HEK293T (cell line): ENCODE measurements at regions not wholly inside any gene's neighbourhood (a gene's known extent, or its start where the extent isn't known, plus 50 kb on each side); places are given as distances from the start of the nearest gene placed in this dataset.

ENCODE experiments used
- CTCF ChIA-PET: fragments of 350-600 bp; formaldehyde crosslinking; extraction: SDS; loops from one replicate; lab custom pipeline; 2021; ENCODE audit warnings: antibody characterized with exemption, inconsistent platforms; lab: Yijun Ruan, JAX
- POLR2A ChIA-PET: fragments of 350-600 bp; formaldehyde crosslinking; extraction: SDS; loops from one replicate; lab custom pipeline; 2020; ENCODE audit warnings: antibody characterized with exemption, inconsistent platforms; lab: Yijun Ruan, JAX
- DNase-seq: peaks from one replicate; pipeline ENCODE4 v3.0.0; 2012; ENCODE audit warnings: mixed read lengths; ENCODE audit errors: extremely low spot score
- ARNT ChIP-seq: fragments of 450-650 bp; IDR thresholded peaks from 2 replicates; pipeline ENCODE4 v1.6.1; 2017; ENCODE audit warnings: mild to moderate bottlenecking
- BHLHE40 ChIP-seq: fragments of 450-650 bp; IDR thresholded peaks from 2 replicates; pipeline ENCODE4 v1.6.1; 2016; ENCODE audit warnings: mild to moderate bottlenecking, moderate library complexity, borderline replicate concordance
- CTBP1 ChIP-seq: fragments of 450-650 bp; IDR thresholded peaks from 2 replicates; pipeline ENCODE4 v1.6.1; 2016; ENCODE audit warnings: borderline replicate concordance
- ELF4 ChIP-seq: fragments of 450-650 bp; IDR thresholded peaks from 2 replicates; pipeline ENCODE4 v1.6.1; 2017; ENCODE audit warnings: antibody characterized with exemption
- FOXA1 ChIP-seq: fragments of 450-650 bp; IDR thresholded peaks from 2 replicates; pipeline ENCODE4 v1.6.1; 2016; ENCODE audit warnings: mild to moderate bottlenecking
- FOXK2 ChIP-seq: fragments of 450-650 bp; IDR thresholded peaks from 2 replicates; pipeline ENCODE4 v1.6.1; 2016; ENCODE audit warnings: mild to moderate bottlenecking
- FOXM1 ChIP-seq: fragments of 450-650 bp; IDR thresholded peaks from 2 replicates; pipeline ENCODE4 v1.6.1; 2017; ENCODE audit warnings: mild to moderate bottlenecking, borderline replicate concordance
- HDGF ChIP-seq: fragments of 450-650 bp; IDR thresholded peaks from 2 replicates; pipeline ENCODE4 v1.6.1; 2017; ENCODE audit warnings: antibody characterized with exemption, borderline replicate concordance
- L3MBTL2 ChIP-seq: fragments of 450-650 bp; conservative IDR thresholded peaks from 2 replicates; pipeline ENCODE4 v1.6.1; 2016; ENCODE audit warnings: mild to moderate bottlenecking
- LEF1 ChIP-seq: fragments of 450-650 bp; IDR thresholded peaks from 2 replicates; pipeline ENCODE4 v1.6.1; 2017; ENCODE audit warnings: mild to moderate bottlenecking, borderline replicate concordance
- NFRKB ChIP-seq: fragments of 450-650 bp; IDR thresholded peaks from 2 replicates; pipeline ENCODE4 v1.6.1; 2016; ENCODE audit warnings: mild to moderate bottlenecking, moderate library complexity
- PKNOX1 ChIP-seq: fragments of 450-650 bp; IDR thresholded peaks from 2 replicates; pipeline ENCODE4 v1.6.1; 2016
- SP1 ChIP-seq: fragments of 450-650 bp; IDR thresholded peaks from 2 replicates; pipeline ENCODE4 v1.6.1; 2017
- SUZ12 ChIP-seq: fragments of 450-650 bp; IDR thresholded peaks from 2 replicates; pipeline ENCODE4 v1.6.1; 2016; ENCODE audit warnings: mild to moderate bottlenecking
- TARDBP ChIP-seq: fragments of 450-650 bp; IDR thresholded peaks from 2 replicates; pipeline ENCODE4 v1.6.1; 2016
- ZNF384 ChIP-seq: fragments of 450-650 bp; IDR thresholded peaks from 2 replicates; pipeline ENCODE4 v1.6.1; 2016

DNA sequence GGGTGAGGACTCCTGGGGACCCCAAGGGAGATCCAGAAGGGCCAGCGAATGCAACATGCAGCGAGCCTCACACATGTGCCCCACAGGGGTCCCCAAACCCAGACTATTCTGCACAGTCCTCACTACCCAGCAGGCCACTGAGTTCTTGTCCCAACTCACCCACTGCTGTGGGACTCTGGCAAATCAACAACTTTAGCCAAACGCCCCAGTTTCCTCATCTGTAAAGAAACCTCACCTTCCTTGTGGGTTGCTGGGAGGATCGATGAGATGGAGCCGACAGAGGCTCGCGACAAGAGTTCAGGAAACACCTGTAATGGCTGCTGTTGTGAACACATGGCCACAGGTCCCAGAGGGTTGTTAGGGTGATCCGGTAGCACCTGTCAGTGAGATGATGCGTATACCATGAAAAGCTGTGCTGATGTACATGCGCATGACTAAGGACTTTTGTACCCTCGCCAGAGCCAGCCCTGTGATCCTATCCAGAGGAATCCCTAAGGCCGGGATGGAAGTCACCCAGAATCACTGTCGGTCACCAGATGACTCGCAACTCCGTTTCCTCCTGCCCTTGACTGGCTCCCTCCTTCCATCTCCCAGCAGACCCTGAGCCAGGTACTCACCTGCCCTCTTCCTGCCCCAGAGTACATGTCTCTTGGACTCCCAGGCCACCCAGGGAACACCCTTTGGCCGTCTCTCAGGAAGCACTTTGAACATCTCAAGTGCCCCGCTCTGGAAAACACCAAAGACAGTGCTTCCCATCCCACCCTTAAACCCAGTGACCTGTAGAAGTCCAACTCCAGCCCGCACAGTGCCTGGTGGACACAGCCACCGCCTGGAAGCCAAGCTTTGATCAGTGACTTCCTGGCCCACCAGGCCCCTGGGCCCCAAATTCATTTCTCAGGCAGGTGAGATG is 103.3 kb upstream of the ID2 start:
- TF ChIP-seq PKNOX1 (no peak), HDGF (no peak), ZNF384 (no peak), L3MBTL2 (no peak), SP1 (no peak), NFRKB (no peak), SUZ12 (no peak), FOXA1 (no peak), LEF1 (no peak), BHLHE40 (no peak), ARNT (no peak), ELF4 (no peak), FOXM1 (no peak)
- ChIA-PET CTCF (no interaction called here), POLR2A (interaction anchor here (1.3 kb wide), 1 partner anchor 104 kb away, joined by 6 read pairs; the partner anchor contains the start of gene ID2)
- no peak for DNase-seq

DNA sequence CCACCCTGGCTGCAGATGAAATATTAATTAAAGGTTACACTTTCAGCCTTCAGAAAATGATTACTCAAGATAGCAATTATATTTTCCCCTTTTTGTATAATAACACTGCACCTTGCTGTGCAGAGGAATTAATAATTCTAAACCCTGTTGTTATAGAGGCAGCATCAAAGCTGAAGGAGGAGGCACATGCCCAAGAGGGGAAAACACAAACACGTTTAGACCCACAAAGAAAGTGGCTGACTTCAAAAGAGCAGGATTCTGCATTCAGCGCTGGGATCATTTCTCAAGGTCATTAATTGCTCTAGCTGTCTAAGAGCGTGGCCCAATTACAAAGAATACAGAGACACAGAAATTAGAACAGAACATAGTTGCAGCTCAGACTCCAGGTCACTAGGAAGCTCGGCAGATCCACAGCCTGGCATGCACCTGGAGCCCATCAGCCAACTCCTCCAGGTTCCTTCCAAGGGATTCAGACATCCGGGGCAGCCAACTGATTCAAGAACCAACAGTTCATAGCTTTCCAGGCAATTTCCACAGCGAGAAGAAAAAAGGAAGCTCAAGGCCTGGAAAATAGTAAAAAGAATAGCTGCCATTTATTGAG is 102.3 kb upstream of the ID2 start:
- DNase-seq, result no peak
- ChIA-PET CTCF (no interaction called here), POLR2A (interaction anchor here (1.6 kb wide), 1 partner anchor 103 kb away, joined by 7 read pairs; the partner anchor contains the start of gene ID2)
- no peak for TF ChIP-seq FOXM1
- no peak for TF ChIP-seq FOXK2
- no peak for TF ChIP-seq HDGF
- TF ChIP-seq CTBP1, result no peak
- no peak for TF ChIP-seq BHLHE40
- TF ChIP-seq SP1, result no peak
- TF ChIP-seq NFRKB, result no peak
- TF ChIP-seq PKNOX1, result no peak
- TF ChIP-seq SUZ12, result no peak
- TF ChIP-seq L3MBTL2, result no peak

GRCh38 chr2:8580316-8581233 is 101.3 kb upstream of the ID2 start:
- ChIA-PET POLR2A (interaction anchor here (1.6 kb wide), 1 partner anchor 102 kb away, joined by 7 read pairs; the partner anchor contains the start of gene ID2), CTCF (no interaction called here)
- DNase-seq, result no peak
- no peak for TF ChIP-seq L3MBTL2
- no peak for TF ChIP-seq FOXK2
- no peak for TF ChIP-seq ZNF384
- no peak for TF ChIP-seq LEF1
- no peak for TF ChIP-seq ARNT
- TF ChIP-seq TARDBP, result no peak
- TF ChIP-seq PKNOX1, result no peak
- TF ChIP-seq SP1, result no peak
- TF ChIP-seq ELF4, result no peak
- TF ChIP-seq CTBP1, result no peak
- no peak for TF ChIP-seq HDGF
- TF ChIP-seq FOXA1, result no peak
- no peak for TF ChIP-seq BHLHE40

DNA sequence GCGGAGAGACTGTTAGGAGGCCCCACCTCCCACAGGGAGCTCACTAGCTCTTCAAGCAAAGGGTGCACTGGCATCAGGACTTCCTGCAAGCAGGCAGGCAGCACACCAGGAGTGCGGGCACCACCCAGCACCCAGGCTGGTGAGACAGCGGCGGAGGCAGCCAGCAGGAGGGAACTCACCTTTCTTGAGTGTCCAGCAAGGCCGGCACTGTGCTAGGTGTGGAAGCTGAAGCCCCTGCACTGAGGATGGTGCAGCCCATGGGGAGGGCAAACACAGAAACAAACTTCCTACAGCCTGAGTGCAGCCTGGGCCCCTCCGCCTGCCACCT is 100.7 kb upstream of the ID2 start:
- POLR2A ChIA-PET, result interaction anchor here (3.9 kb wide), 1 partner anchor 101 kb away, joined by 14 read pairs; the partner anchor contains the start of gene ID2
- CTCF ChIA-PET, result no interaction called here
- TF ChIP-seq FOXK2, result no peak
- no peak for TF ChIP-seq NFRKB
- no peak for TF ChIP-seq ELF4
- no peak for TF ChIP-seq L3MBTL2
- TF ChIP-seq HDGF, result no peak
- TF ChIP-seq ZNF384, result no peak
- TF ChIP-seq CTBP1, result no peak
- no peak for TF ChIP-seq FOXA1
- DNase-seq, result no peak

- ChIA-PET CTCF (no interaction called here), POLR2A (interaction anchor here (3.9 kb wide), 1 partner anchor 100 kb away, joined by 14 read pairs; the partner anchor contains the start of gene ID2)
- DNase-seq, result no peak
- no peak for TF ChIP-seq LEF1
- no peak for TF ChIP-seq HDGF
- no peak for TF ChIP-seq L3MBTL2
- TF ChIP-seq SP1, result no peak
- TF ChIP-seq FOXA1, result no peak
- TF ChIP-seq ARNT, result no peak
- no peak for TF ChIP-seq SUZ12
- no peak for TF ChIP-seq CTBP1
- no peak for TF ChIP-seq ZNF384
- no peak for TF ChIP-seq TARDBP
- TF ChIP-seq ELF4, result no peak
- TF ChIP-seq FOXK2, result no peak
- TF ChIP-seq FOXM1, result no peak
- no peak for TF ChIP-seq NFRKB
- TF ChIP-seq BHLHE40, result no peak
- no peak for TF ChIP-seq PKNOX1
Measured at GRCh38 chr2:8581601-8582041, 100.2 kb upstream of the ID2 start.
